ENCODE measurements at regions not wholly inside any gene's neighbourhood (a gene's known extent, or its start where the extent isn't known, plus 50 kb on each side); places are given as distances from the start of the nearest gene placed in this dataset.

DNA sequence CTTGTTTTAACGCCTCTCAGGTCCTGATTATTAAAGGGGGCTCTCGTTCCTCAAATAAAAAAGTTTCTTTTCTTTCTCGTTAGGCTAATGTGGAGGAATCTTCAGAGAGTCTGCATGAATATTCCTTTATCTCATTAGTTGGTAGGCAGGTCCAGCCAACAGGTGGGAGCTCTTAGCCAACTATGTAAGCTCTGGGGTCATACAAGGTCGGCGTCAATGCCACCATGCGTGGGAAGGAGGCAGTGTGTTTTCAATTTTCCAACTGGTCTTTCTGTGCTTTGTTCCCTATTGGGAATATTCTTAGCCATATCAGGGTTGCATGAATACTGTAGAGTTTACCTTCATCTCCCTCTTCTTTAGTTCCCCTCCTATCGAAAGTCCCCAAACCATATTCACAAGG, 118.5 kb upstream of the SVIL start:
- no peak overlapping the region for H3K4ac ChIP-seq (ENCODE audit: low read depth, low read length)
- no peak overlapping the region for H4K91ac ChIP-seq (ENCODE audit: low read depth, low read length)
- H4K12ac ChIP-seq (ENCODE audit: low read depth, low read length) = no peak overlapping the region
- no peak overlapping the region for H2BK5ac ChIP-seq (ENCODE audit: low read depth, low read length, poor library complexity)
- no peak overlapping the region for H2BK12ac ChIP-seq (ENCODE audit: low read length)
- H3K14ac ChIP-seq (ENCODE audit: low read length) = no peak overlapping the region
- H2AK5ac ChIP-seq (ENCODE audit: low read length) = no peak overlapping the region
- H2BK120ac ChIP-seq (ENCODE audit: insufficient read depth, low read length, poor library complexity) = no peak overlapping the region
- H3K4me2 ChIP-seq (ENCODE audit: low read length) = no peak overlapping the region
- no peak overlapping the region for H3K27ac ChIP-seq (ENCODE audit: low read depth, low read length)
- no peak overlapping the region for H3K18ac ChIP-seq (ENCODE audit: low read length)
- no CpG with 5 or more reads among the region's 7 CpGs for WGBS (ENCODE audit: extremely low coverage, insufficient coverage, insufficient read length)
- no peak overlapping the region for H3K9ac ChIP-seq (ENCODE audit: low read length)
- H2AFZ ChIP-seq (ENCODE audit: insufficient read depth, low read length, poor library complexity) = no peak overlapping the region
- no peaks in the 10 kb centered on the region for H3K27me3 ChIP-seq (ENCODE audit: insufficient read depth, low read length)
- H3K4me1 ChIP-seq (ENCODE audit: control insufficient read depth in 1 of 2, insufficient read depth in 2 of 2, low read length in 2 of 2) = no peaks in the 10 kb centered on the region
- no peak overlapping the region for H4K8ac ChIP-seq (ENCODE audit: low read depth, low read length)
- no peak overlapping the region for H3K4me3 ChIP-seq (ENCODE audit: low read depth, low read length)
- H3K23ac ChIP-seq (ENCODE audit: low read length) = no peak overlapping the region
- no peaks in the 10 kb centered on the region for H3K36me3 ChIP-seq (ENCODE audit: control insufficient read depth in 1 of 2, insufficient read depth in 2 of 2, low read length in 2 of 2)
- H3K9me3 ChIP-seq (ENCODE audit: insufficient read depth, low read depth, low read length) = no peaks in the 10 kb centered on the region
- H3K79me1 ChIP-seq (ENCODE audit: low read length) = no peaks in the 10 kb centered on the region
- H3K79me2 ChIP-seq (ENCODE audit: control insufficient read depth, insufficient read depth, low read length, poor library complexity) = no peaks in the 10 kb centered on the region
- DNase-seq = no peak

- peaks cover 0 to under 1% of the 10 kb centered on the region in 2 experiments for H3K4me1 ChIP-seq (ENCODE audit: control insufficient read depth in 1 of 2, insufficient read depth in 2 of 2, low read length in 2 of 2)
- H2BK120ac ChIP-seq (ENCODE audit: insufficient read depth, low read length, poor library complexity) = no peak overlapping the region
- H3K14ac ChIP-seq (ENCODE audit: low read length) = no peak overlapping the region
- H3K4me3 ChIP-seq (ENCODE audit: low read depth, low read length) = no peak overlapping the region
- H3K27me3 ChIP-seq (ENCODE audit: insufficient read depth, low read length) = no peaks in the 10 kb centered on the region
- H3K79me2 ChIP-seq (ENCODE audit: control insufficient read depth, insufficient read depth, low read length, poor library complexity) = no peaks in the 10 kb centered on the region
- H4K12ac ChIP-seq (ENCODE audit: low read depth, low read length) = no peak overlapping the region
- H3K23ac ChIP-seq (ENCODE audit: low read length) = no peak overlapping the region
- H2BK5ac ChIP-seq (ENCODE audit: low read depth, low read length, poor library complexity) = no peak overlapping the region
- H4K91ac ChIP-seq (ENCODE audit: low read depth, low read length) = no peak overlapping the region
- H2BK12ac ChIP-seq (ENCODE audit: low read length) = no peak overlapping the region
- no CpG with 5 or more reads among the region's 4 CpGs for WGBS (ENCODE audit: extremely low coverage, insufficient coverage, insufficient read length)
- no peak for DNase-seq
- H3K4me2 ChIP-seq (ENCODE audit: low read length) = no peak overlapping the region
- no peaks in the 10 kb centered on the region for H3K79me1 ChIP-seq (ENCODE audit: low read length)
- no peak overlapping the region for H3K27ac ChIP-seq (ENCODE audit: low read depth, low read length)
- no peaks in the 10 kb centered on the region for H3K36me3 ChIP-seq (ENCODE audit: control insufficient read depth in 1 of 2, insufficient read depth in 2 of 2, low read length in 2 of 2)
- no peak overlapping the region for H3K4ac ChIP-seq (ENCODE audit: low read depth, low read length)
- no peak overlapping the region for H3K18ac ChIP-seq (ENCODE audit: low read length)
- no peak overlapping the region for H4K8ac ChIP-seq (ENCODE audit: low read depth, low read length)
- no peaks in the 10 kb centered on the region for H3K9me3 ChIP-seq (ENCODE audit: insufficient read depth, low read depth, low read length)
- no peak overlapping the region for H2AFZ ChIP-seq (ENCODE audit: insufficient read depth, low read length, poor library complexity)
- no peak overlapping the region for H2AK5ac ChIP-seq (ENCODE audit: low read length)
- no peak overlapping the region for H3K9ac ChIP-seq (ENCODE audit: low read length)
Observed at GRCh38 chr10:29751684-29752083, 116.9 kb upstream of the SVIL start.

GRCh38 chr10:29751240-29751639, 116.5 kb upstream of the SVIL start:
- Histone ChIP-seq H2AFZ (ENCODE audit: insufficient read depth, low read length, poor library complexity) (no peak overlapping the region), H3K4me1 (ENCODE audit: control insufficient read depth in 1 of 2, insufficient read depth in 2 of 2, low read length in 2 of 2) (peaks cover 0 to 3% of the 10 kb centered on the region in 2 experiments), H2BK5ac (ENCODE audit: low read depth, low read length, poor library complexity) (no peak overlapping the region), H3K79me2 (ENCODE audit: control insufficient read depth, insufficient read depth, low read length, poor library complexity) (no peaks in the 10 kb centered on the region), H2AK5ac (ENCODE audit: low read length) (no peak overlapping the region), H3K27me3 (ENCODE audit: insufficient read depth, low read length) (no peaks in the 10 kb centered on the region), H3K79me1 (ENCODE audit: low read length) (no peaks in the 10 kb centered on the region), H4K12ac (ENCODE audit: low read depth, low read length) (no peak overlapping the region), H3K4ac (ENCODE audit: low read depth, low read length) (no peak overlapping the region), H3K9me3 (ENCODE audit: insufficient read depth, low read depth, low read length) (no peaks in the 10 kb centered on the region), H3K4me2 (ENCODE audit: low read length) (no peak overlapping the region), H4K8ac (ENCODE audit: low read depth, low read length) (no peak overlapping the region), H3K14ac (ENCODE audit: low read length) (no peak overlapping the region), H3K4me3 (ENCODE audit: low read depth, low read length) (no peak overlapping the region), H3K23ac (ENCODE audit: low read length) (no peak overlapping the region), H3K36me3 (ENCODE audit: control insufficient read depth in 1 of 2, insufficient read depth in 2 of 2, low read length in 2 of 2) (no peaks in the 10 kb centered on the region), H3K9ac (ENCODE audit: low read length) (no peak overlapping the region), H2BK12ac (ENCODE audit: low read length) (no peak overlapping the region), H4K91ac (ENCODE audit: low read depth, low read length) (no peak overlapping the region), H2BK120ac (ENCODE audit: insufficient read depth, low read length, poor library complexity) (no peak overlapping the region), H3K27ac (ENCODE audit: low read depth, low read length) (no peak overlapping the region), H3K18ac (ENCODE audit: low read length) (no peak overlapping the region)
- DNase-seq = no peak
- no CpG with 5 or more reads among the region's 2 CpGs for WGBS (ENCODE audit: extremely low coverage, insufficient coverage, insufficient read length)

GRCh38 chr10:29749150-29749549, 114.4 kb upstream of the SVIL start:
- no peak overlapping the region for H3K4ac ChIP-seq (ENCODE audit: low read depth, low read length)
- H3K36me3 ChIP-seq (ENCODE audit: control insufficient read depth in 1 of 2, insufficient read depth in 2 of 2, low read length in 2 of 2) = no peaks in the 10 kb centered on the region
- H3K14ac ChIP-seq (ENCODE audit: low read length) = no peak overlapping the region
- no peaks in the 10 kb centered on the region for H3K79me2 ChIP-seq (ENCODE audit: control insufficient read depth, insufficient read depth, low read length, poor library complexity)
- no peak for DNase-seq
- H4K12ac ChIP-seq (ENCODE audit: low read depth, low read length) = no peak overlapping the region
- H2BK5ac ChIP-seq (ENCODE audit: low read depth, low read length, poor library complexity) = no peak overlapping the region
- no peak overlapping the region for H3K9ac ChIP-seq (ENCODE audit: low read length)
- no peaks in the 10 kb centered on the region for H3K9me3 ChIP-seq (ENCODE audit: insufficient read depth, low read depth, low read length)
- H4K91ac ChIP-seq (ENCODE audit: low read depth, low read length) = no peak overlapping the region
- H3K18ac ChIP-seq (ENCODE audit: low read length) = no peak overlapping the region
- WGBS (ENCODE audit: extremely low coverage, insufficient coverage, insufficient read length) = no CpG with 5 or more reads among the region's 3 CpGs
- no peak overlapping the region for H3K23ac ChIP-seq (ENCODE audit: low read length)
- no peaks in the 10 kb centered on the region for H3K79me1 ChIP-seq (ENCODE audit: low read length)
- no peak overlapping the region for H2BK120ac ChIP-seq (ENCODE audit: insufficient read depth, low read length, poor library complexity)
- no peak overlapping the region for H3K4me2 ChIP-seq (ENCODE audit: low read length)
- peaks cover 0 to 3% of the 10 kb centered on the region in 2 experiments for H3K4me1 ChIP-seq (ENCODE audit: control insufficient read depth in 1 of 2, insufficient read depth in 2 of 2, low read length in 2 of 2)
- H4K8ac ChIP-seq (ENCODE audit: low read depth, low read length) = no peak overlapping the region
- no peak overlapping the region for H2AK5ac ChIP-seq (ENCODE audit: low read length)
- H3K27ac ChIP-seq (ENCODE audit: low read depth, low read length) = no peak overlapping the region
- H2AFZ ChIP-seq (ENCODE audit: insufficient read depth, low read length, poor library complexity) = no peak overlapping the region
- no peak overlapping the region for H2BK12ac ChIP-seq (ENCODE audit: low read length)
- no peak overlapping the region for H3K4me3 ChIP-seq (ENCODE audit: low read depth, low read length)
- no peaks in the 10 kb centered on the region for H3K27me3 ChIP-seq (ENCODE audit: insufficient read depth, low read length)

Data from trophoblast cell (in vitro differentiated cells and primary cell).